T-helper 2 cell (primary cell): ENCODE measurements at regions not wholly inside any gene's neighbourhood (a gene's known extent, or its start where the extent isn't known, plus 50 kb on each side); places are given as distances from the start of the nearest gene placed in this dataset.

ENCODE experiments used
- DNase-seq, 5 experiments: peaks; one replicate each; pipeline versions ENCODE4 v3.0.0 to v3.0.0-alpha.2; 2012 to 2022

GRCh38 chr6:105991561-105992314, 94.4 kb upstream of the PRDM1 start:
- peak in 2 of 5 experiments; percentile 27 to 69 for DNase-seq

GRCh38 chr6:105990151-105990550, 96.0 kb upstream of the PRDM1 start:
- DNase-seq: peak in 1 of 5 experiments; percentile 64

- no peak for DNase-seq
Observed at GRCh38 chr6:105988812-105989577, 97.1 kb upstream of the PRDM1 start.

- no peak for DNase-seq
Observed at GRCh38 chr6:105988321-105988720, 97.8 kb upstream of the PRDM1 start.

- DNase-seq: no peak
Observed at GRCh38 chr6:105987516-105987915, 98.6 kb upstream of the PRDM1 start.

GRCh38 chr6:105986998-105987397, 99.1 kb upstream of the PRDM1 start:
- no peak for DNase-seq

GRCh38 chr6:105985816-105986632, 100.1 kb upstream of the PRDM1 start:
- DNase-seq: peak in 1 of 5 experiments; percentile 17

- DNase-seq: no peak
Observed at GRCh38 chr6:105985098-105985815, 100.9 kb upstream of the PRDM1 start.

- no peak for DNase-seq
Observed at GRCh38 chr6:105983763-105984162, 102.4 kb upstream of the PRDM1 start.

- peak in 1 of 5 experiments; percentile 81 for DNase-seq
Observed at GRCh38 chr6:105982761-105983540, 103.2 kb upstream of the PRDM1 start.

- peak in 1 of 5 experiments; percentile 19 for DNase-seq
Observed at GRCh38 chr6:105981888-105982358, 104.2 kb upstream of the PRDM1 start.

- peak in 4 of 5 experiments; percentile 15 to 89 (median 30) for DNase-seq
Observed at GRCh38 chr6:105981002-105981887, 104.9 kb upstream of the PRDM1 start.

- DNase-seq: peak in 1 of 5 experiments; percentile 40
Observed at GRCh38 chr6:105978974-105979373, 107.2 kb upstream of the PRDM1 start.

- no peak for DNase-seq
Observed at GRCh38 chr6:105977934-105978504, 108.1 kb upstream of the PRDM1 start.

GRCh38 chr6:105974986-105975385, 111.2 kb upstream of the PRDM1 start:
- no peak for DNase-seq

GRCh38 chr6:105972440-105972839, 113.7 kb upstream of the PRDM1 start:
- DNase-seq: no peak

- DNase-seq: no peak
Observed at GRCh38 chr6:105968603-105969333, 117.4 kb upstream of the PRDM1 start.

- no peak for DNase-seq
Observed at GRCh38 chr6:105967917-105968602, 118.1 kb upstream of the PRDM1 start.

GRCh38 chr6:105966481-105966880, 119.7 kb upstream of the PRDM1 start:
- no peak for DNase-seq
